Suprapubic skin (tissue), 4 donors: ENCODE measurements at regions not wholly inside any gene's neighbourhood (a gene's known extent, or its start where the extent isn't known, plus 50 kb on each side); places are given as distances from the start of the nearest gene placed in this dataset.

Experiments used
- POLR2A ChIP-seq, 2 donors: fragments of 450-650 bp; IDR thresholded peaks; one replicate each; pipeline ENCODE4 v1.6.1; 2017; ENCODE audit warnings: antibody characterized with exemption in 2 of 2, mild to moderate bottlenecking in 2 of 2, moderate library complexity in 2 of 2
- POLR2AphosphoS5 ChIP-seq, 3 donors: sonication (generic); formaldehyde crosslinking; IDR thresholded peaks; one replicate each; pipeline ENCODE4 v1.6.1; 2017; ENCODE audit warnings: antibody characterized with exemption in 3 of 3

DNA sequence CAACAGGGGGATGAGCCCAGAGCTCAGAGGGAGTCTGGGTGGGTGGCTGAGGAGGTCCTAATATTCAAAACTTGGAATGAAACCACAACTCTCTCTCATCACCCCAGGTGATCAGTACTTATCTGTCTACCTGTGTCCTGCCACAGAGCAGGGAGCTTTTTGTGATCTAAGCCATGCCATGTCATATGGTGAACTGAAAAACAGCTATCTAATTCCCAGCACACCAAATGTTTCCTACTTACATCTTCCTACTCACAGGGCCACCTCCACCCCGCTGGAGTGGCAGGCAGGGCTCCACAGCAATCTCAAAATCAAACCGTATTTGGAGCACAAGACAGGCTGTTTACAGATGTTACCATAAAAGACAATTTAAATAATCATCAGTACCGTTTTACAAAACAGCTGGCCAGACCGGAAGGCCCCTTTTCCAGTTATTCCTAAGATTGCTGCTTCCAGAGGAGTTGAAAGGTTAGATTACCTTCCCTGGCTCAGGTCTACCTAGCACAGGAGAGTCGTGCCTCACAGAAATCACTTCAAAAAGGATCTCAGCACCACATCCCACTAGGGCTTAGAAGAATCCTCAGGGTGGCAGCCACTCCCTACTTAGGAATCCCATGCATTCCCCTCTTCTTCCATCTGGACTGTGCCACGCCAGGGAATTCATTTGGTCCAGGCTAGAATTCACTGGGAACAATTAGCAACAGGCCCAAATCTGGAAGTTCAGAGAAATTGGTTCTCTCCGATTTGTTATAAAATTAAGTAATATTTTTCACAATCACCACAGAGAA, 226.6 kb upstream of the IL12A start:
- TF ChIP-seq POLR2A (IDR thresholded peaks at IDR 0.05) = no peak
- TF ChIP-seq POLR2AphosphoS5 (IDR thresholded peaks at IDR 0.05) = no peak
